HepG2 (cell line): ENCODE measurements at regions not wholly inside any gene's neighbourhood (a gene's known extent, or its start where the extent isn't known, plus 50 kb on each side); places are given as distances from the start of the nearest gene placed in this dataset.
A peak's percentile ranks its signal among the peaks of the same experiment; 100 is the strongest.
"Not testable (repeated sequence)": the region's sequence is repeated elsewhere in the genome, so short reads cannot be mapped to it uniquely, and the experiment has no call there.

ENCODE experiments used
- ATAC-seq: fragments of 200-7000 bp; cut with Tn5 transposase; 3 replicates; pipeline ENCODE4 v1.9.1; 2020; ENCODE audit warnings: mild to moderate bottlenecking, moderate library complexity
- BruUV-seq: library from RNA; stranded (reverse); fragments of 400-500 nt; replicated peaks from 2 replicates; lab custom pipeline; 2021; lab: Mats Ljungman, UMichigan
- CTCF ChIA-PET: fragments of 300-600 bp; formaldehyde crosslinking; extraction: SDS; loops from one replicate; lab custom pipeline; 2021; ENCODE audit warnings: low total read pairs, inconsistent platforms, low intra/inter-chr PET ratio; lab: Yijun Ruan, JAX
- POLR2A ChIA-PET: fragments of 350-600 bp; sonication (Branson Sonifier 250); formaldehyde crosslinking; loops from one replicate; lab custom pipeline; 2020; ENCODE audit warnings: antibody characterized with exemption, inconsistent platforms; lab: Yijun Ruan, JAX
- DNase-seq: peaks from one replicate; pipeline ENCODE4 v3.0.0-alpha.2; 2015; ENCODE audit warnings: low spot score
- FAIRE-seq: peaks from 3 replicates; lab custom pipeline; 2011; peaks lifted over from hg19 to GRCh38; lab: Jason Lieb, UNC
- H2AFZ ChIP-seq: one replicate; pipeline ENCODE4 v1.6.1; 2011; ENCODE audit warnings: low read length, inconsistent platforms
- H3K27ac ChIP-seq: fragments of 300-600 bp; 3 replicates; pipeline ENCODE4 v1.8.0; 2011; ENCODE audit warnings: mixed run types, mild to moderate bottlenecking, mixed read lengths, low read length, inconsistent platforms; ENCODE audit not compliant: insufficient read depth; ENCODE audit errors: extremely low read length
- H3K27me3 ChIP-seq, 2 experiments: fragments of 200-600 bp in 1 of 2; 2 replicates in 1 of 2; 3 replicates in 1 of 2; pipeline versions ENCODE4 v1.6.0 to v1.8.0; 2011; ENCODE audit warnings: low read length in 2 of 2, mild to moderate bottlenecking in 2 of 2, moderate library complexity in 2 of 2, inconsistent platforms in 1 of 2; ENCODE audit not compliant: insufficient read depth in 2 of 2, control insufficient read depth in 1 of 2
- H3K36me3 ChIP-seq, 2 experiments: fragments of 200-600 bp in 1 of 2; replicated peaks in 1 of 2; 2 replicates in 1 of 2; 3 replicates in 1 of 2; pipeline versions ENCODE4 v1.5.1 to v1.8.0; 2011; ENCODE audit warnings: low read length in 2 of 2, inconsistent platforms in 1 of 2; ENCODE audit not compliant: insufficient read depth in 2 of 2, control insufficient read depth in 1 of 2
- H3K4me1 ChIP-seq: 2 replicates; pipeline ENCODE4 v1.5.1; 2012; ENCODE audit warnings: low read length, inconsistent platforms; ENCODE audit not compliant: insufficient read depth
- H3K4me2 ChIP-seq: 2 replicates; pipeline ENCODE4 v1.6.0; 2011; ENCODE audit warnings: low read depth, low read length, inconsistent platforms
- H3K4me3 ChIP-seq, 3 experiments: fragments of 200-600 bp in 1 of 3; sonication (generic), shearing (Covaris generic) in 1 of 3; replicated peaks in 1 of 3; 2 replicates each; pipeline ENCODE4 v1.5.1; 2011 to 2016; ENCODE audit warnings: low read length in 3 of 3, inconsistent platforms in 2 of 3, low read depth in 2 of 3, mild to moderate bottlenecking in 2 of 3, control low read depth in 1 of 3, mixed read lengths in 1 of 3; ENCODE audit not compliant: insufficient read depth in 1 of 3
- H3K79me2 ChIP-seq: one replicate; pipeline ENCODE4 v1.6.1; 2011; ENCODE audit warnings: low read length, inconsistent platforms; ENCODE audit not compliant: insufficient read depth
- H3K9ac ChIP-seq: 2 replicates; pipeline ENCODE4 v1.6.0; 2011; ENCODE audit warnings: mild to moderate bottlenecking, low read depth, low read length, inconsistent platforms; ENCODE audit not compliant: insufficient read depth
- H3K9me3 ChIP-seq: 2 replicates; pipeline ENCODE4 v1.5.1; 2012; ENCODE audit warnings: mild to moderate bottlenecking, low read length
- H4K20me1 ChIP-seq: 2 replicates; pipeline ENCODE4 v1.6.0; 2011; ENCODE audit warnings: inconsistent platforms, mild to moderate bottlenecking, low read length, moderate library complexity; ENCODE audit not compliant: insufficient read depth
- MAFF ChIP-seq: IDR thresholded peaks from 2 replicates; pipeline ENCODE4 v1.6.1; 2011; ENCODE audit warnings: low read depth, low read length, improper control_type of control experiment
- MAFK ChIP-seq, 2 experiments: IDR thresholded peaks in 1 of 2; conservative IDR thresholded peaks in 1 of 2; 2 replicates each; pipeline ENCODE4 v1.6.1; 2011; ENCODE audit warnings: improper control_type of control experiment in 2 of 2, low read length in 2 of 2
- SRSF4 ChIP-seq: fragments of 200-400 bp; formaldehyde crosslinking; IDR thresholded peaks from one replicate; pipeline ENCODE4 v1.6.1; 2018; ENCODE audit warnings: mild to moderate bottlenecking, low read depth, low read length, moderate library complexity; ENCODE audit not compliant: poor library complexity, severe bottlenecking
- WGBS: methylation state at CpG from one replicate; pipeline ENCODE4 v1.1.6; 2017; ENCODE audit warnings: low lambda C conversion rate; 5-methylcytosine and 5-hydroxymethylcytosine counted together
- in situ Hi-C: cut with HindIII; loops from 2 replicates; pipeline ENCODE4 v1.10.0; 2017; ENCODE audit warnings: low pct_unique_long_range_greater_than_20kb; ENCODE audit not compliant: extremely low pct_ligation_motif_present
- intact Hi-C: fragments of 100-400 bp; cut with micrococcal nuclease; formaldehyde crosslinking; loops from one replicate; pipeline ENCODE4 v1.10.0; 2022; ENCODE audit not compliant: unreplicated experiment

- H3K4me1 ChIP-seq, H3K27ac ChIP-seq, H3K36me3 ChIP-seq, intact Hi-C loops, H2AFZ ChIP-seq, in situ Hi-C loops, H3K9me3 ChIP-seq, H3K9ac ChIP-seq, BruUV-seq, POLR2A ChIA-PET, DNase-seq, FAIRE-seq, H4K20me1 ChIP-seq, H3K4me3 ChIP-seq, H3K4me2 ChIP-seq, H3K27me3 ChIP-seq, H3K79me2 ChIP-seq, ATAC-seq, CTCF ChIA-PET: not testable (repeated sequence)
- WGBS = no CpG with 5 or more reads among the region's 2 CpGs
Measured at GRCh38 chr5:52156809-52157208, 630.9 kb upstream of the ITGA1 start.

GRCh38 chr5:52165806-52166205, 621.9 kb upstream of the ITGA1 start:
- ATAC-seq, DNase-seq: not testable (repeated sequence)

GRCh38 chr5:52173133-52173532, 614.6 kb upstream of the ITGA1 start:
- no peaks in the 10 kb centered on the region for H4K20me1 ChIP-seq
- H3K9me3 ChIP-seq = no peaks in the 10 kb centered on the region
- no peaks in the 10 kb centered on the region for H3K4me1 ChIP-seq
- FAIRE-seq = no peak
- WGBS = 0% methylated on average over 1 of the region's 1 CpG
- in situ Hi-C loops (no loop called here), intact Hi-C loops (no loop called here)
- no peak overlapping the region for H3K4me3 ChIP-seq
- no peak overlapping the region for H3K4me2 ChIP-seq
- TF ChIP-seq MAFK (conservative IDR thresholded peaks at IDR 0.05 in 1 of 2, IDR thresholded peaks at IDR 0.05 in 1 of 2; ENCODE audit: low read length in 2 of 2) = peak; percentile 80 to 96
- TF ChIP-seq SRSF4 = no peak
- TF ChIP-seq MAFF = peak; percentile 87
- DNase-seq = no peak
- H3K79me2 ChIP-seq = no peaks in the 10 kb centered on the region
- ATAC-seq = no peak
- no peaks in the 10 kb centered on the region for H3K36me3 ChIP-seq
- H3K27me3 ChIP-seq = no peaks in the 10 kb centered on the region; a peak in 1 of 5 replicates
- H2AFZ ChIP-seq = no peak overlapping the region
- BruUV-seq = no TSS peak
- CTCF ChIA-PET = no interaction called here
- H3K27ac ChIP-seq = no peak overlapping the region
- POLR2A ChIA-PET = no interaction called here
- H3K9ac ChIP-seq = no peak overlapping the region

More at GRCh38 chr5:52165806-52166205, 621.9 kb upstream of the ITGA1 start:
- CTCF ChIA-PET, H3K4me2 ChIP-seq, H3K9me3 ChIP-seq, H3K27me3 ChIP-seq, H2AFZ ChIP-seq, H4K20me1 ChIP-seq, H3K79me2 ChIP-seq, H3K4me3 ChIP-seq, H3K27ac ChIP-seq, H3K4me1 ChIP-seq, BruUV-seq, H3K36me3 ChIP-seq, FAIRE-seq, H3K9ac ChIP-seq, in situ Hi-C loops, POLR2A ChIA-PET, intact Hi-C loops: not testable (repeated sequence)
- WGBS = 14% methylated on average over 3 of the region's 3 CpGs
